ENCODE measurements at regions not wholly inside any gene's neighbourhood (a gene's known extent, or its start where the extent isn't known, plus 50 kb on each side); places are given as distances from the start of the nearest gene placed in this dataset.
"Not testable (repeated sequence)": the region's sequence is repeated elsewhere in the genome, so short reads cannot be mapped to it uniquely, and the experiment has no call there.

DNA sequence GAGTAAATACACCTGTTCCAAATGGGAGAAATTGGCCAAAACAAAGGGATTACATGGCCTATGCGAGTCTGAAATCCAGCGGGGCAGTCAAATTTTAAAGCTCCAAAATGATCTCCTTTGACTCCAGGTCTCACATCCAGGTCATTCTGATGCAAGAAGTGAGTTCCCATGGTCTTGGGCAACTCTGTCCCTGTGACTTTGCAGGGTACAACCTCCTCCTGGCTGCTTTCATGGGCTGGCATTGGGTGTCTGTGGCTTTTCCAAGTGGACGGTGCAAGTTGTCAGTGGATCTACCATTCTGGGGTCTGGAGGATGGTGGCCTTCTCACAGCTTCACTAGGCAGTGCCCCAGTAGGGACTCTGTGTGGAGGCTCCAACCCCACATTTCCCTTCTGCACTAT is 144.3 kb upstream of the BARHL2 start:
- TF ChIP-seq, protein P1, sequence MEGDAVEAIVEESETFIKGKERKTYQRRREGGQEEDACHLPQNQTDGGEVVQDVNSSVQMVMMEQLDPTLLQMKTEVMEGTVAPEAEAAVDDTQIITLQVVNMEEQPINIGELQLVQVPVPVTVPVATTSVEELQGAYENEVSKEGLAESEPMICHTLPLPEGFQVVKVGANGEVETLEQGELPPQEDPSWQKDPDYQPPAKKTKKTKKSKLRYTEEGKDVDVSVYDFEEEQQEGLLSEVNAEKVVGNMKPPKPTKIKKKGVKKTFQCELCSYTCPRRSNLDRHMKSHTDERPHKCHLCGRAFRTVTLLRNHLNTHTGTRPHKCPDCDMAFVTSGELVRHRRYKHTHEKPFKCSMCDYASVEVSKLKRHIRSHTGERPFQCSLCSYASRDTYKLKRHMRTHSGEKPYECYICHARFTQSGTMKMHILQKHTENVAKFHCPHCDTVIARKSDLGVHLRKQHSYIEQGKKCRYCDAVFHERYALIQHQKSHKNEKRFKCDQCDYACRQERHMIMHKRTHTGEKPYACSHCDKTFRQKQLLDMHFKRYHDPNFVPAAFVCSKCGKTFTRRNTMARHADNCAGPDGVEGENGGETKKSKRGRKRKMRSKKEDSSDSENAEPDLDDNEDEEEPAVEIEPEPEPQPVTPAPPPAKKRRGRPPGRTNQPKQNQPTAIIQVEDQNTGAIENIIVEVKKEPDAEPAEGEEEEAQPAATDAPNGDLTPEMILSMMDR (IDR thresholded peaks at IDR 0.05; ENCODE audit: extremely low read depth in 1 of 2, insufficient read depth in 1 of 2, low read depth in 1 of 2, low read length in 2 of 2): not testable (repeated sequence)
- TF ChIP-seq, protein P2, sequence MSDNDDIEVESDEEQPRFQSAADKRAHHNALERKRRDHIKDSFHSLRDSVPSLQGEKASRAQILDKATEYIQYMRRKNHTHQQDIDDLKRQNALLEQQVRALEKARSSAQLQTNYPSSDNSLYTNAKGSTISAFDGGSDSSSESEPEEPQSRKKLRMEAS (IDR thresholded peaks at IDR 0.05; ENCODE audit: insufficient read depth, insufficient read length): not testable (repeated sequence)
- TF ChIP-seq EZH2 (IDR thresholded peaks at IDR 0.05; ENCODE audit: borderline replicate concordance, low read depth, low read length, severe bottlenecking): not testable (repeated sequence)
